Breast epithelium (tissue), 3 donors: ENCODE measurements at regions not wholly inside any gene's neighbourhood (a gene's known extent, or its start where the extent isn't known, plus 50 kb on each side); places are given as distances from the start of the nearest gene placed in this dataset.

Experiments used
- CTCF ChIP-seq, 3 donors: fragments of 450-650 bp; IDR thresholded peaks; one replicate each; pipeline ENCODE4 v1.5.1; 2016 to 2017; ENCODE audit warnings: antibody characterized with exemption in 3 of 3, mild to moderate bottlenecking in 3 of 3, moderate library complexity in 3 of 3
- POLR2AphosphoS5 ChIP-seq, 3 donors: sonication (generic); formaldehyde crosslinking; IDR thresholded peaks; one replicate each; pipeline ENCODE4 v1.6.1; 2017; ENCODE audit warnings: antibody characterized with exemption in 3 of 3

- TF ChIP-seq CTCF (IDR thresholded peaks at IDR 0.05) (no peak), POLR2AphosphoS5 (IDR thresholded peaks at IDR 0.05) (no peak)
Observed at GRCh38 chr1:175892686-175893085, 149.3 kb upstream of the TNR start.
